IMR-90 (cell line): ENCODE measurements at regions not wholly inside any gene's neighbourhood (a gene's known extent, or its start where the extent isn't known, plus 50 kb on each side); places are given as distances from the start of the nearest gene placed in this dataset.
"Not testable (repeated sequence)": the region's sequence is repeated elsewhere in the genome, so short reads cannot be mapped to it uniquely, and the experiment has no call there.

Experiments used
- ATAC-seq: fragments of 200-7000 bp; cut with Tn5 transposase; 2 replicates; pipeline ENCODE4 v1.9.1; 2020; ENCODE audit warnings: low read depth, mild to moderate bottlenecking, moderate library complexity
- BruUV-seq: library from RNA; stranded (reverse); fragments of 400-500 nt; replicated peaks from 2 replicates; lab custom pipeline; 2021; lab: Mats Ljungman, UMichigan
- CTCF ChIA-PET: fragments of 300-600 bp; formaldehyde crosslinking; extraction: SDS; loops from one replicate; lab custom pipeline; 2021; ENCODE audit warnings: antibody characterized with exemption; lab: Yijun Ruan, JAX
- POLR2A ChIA-PET: fragments of 300-600 bp; sonication (Branson Sonifier 250); formaldehyde crosslinking; loops from one replicate; lab custom pipeline; 2022; ENCODE audit warnings: antibody characterized with exemption; ENCODE audit not compliant: unreplicated experiment; lab: Charles Lee
- DNase-seq: peaks from one replicate; pipeline ENCODE4 v3.0.0; 2013
- H2AFZ ChIP-seq: replicated peaks from 2 replicates; pipeline ENCODE3; 2013; ENCODE audit warnings: low read length, mild to moderate bottlenecking; ENCODE audit not compliant: poor library complexity
- H2AK5ac ChIP-seq: 2 replicates; pipeline ENCODE4 v1.6.1; 2013; ENCODE audit warnings: low read depth, low read length, inconsistent platforms
- H2AK9ac ChIP-seq: replicated peaks from 2 replicates; pipeline ENCODE3; 2013; ENCODE audit warnings: mild to moderate bottlenecking, low read depth, low read length, moderate library complexity; ENCODE audit not compliant: poor library complexity
- H2BK120ac ChIP-seq: 2 replicates; pipeline ENCODE4 v1.6.1; 2013; ENCODE audit warnings: low read depth, low read length, inconsistent platforms
- H2BK15ac ChIP-seq: 3 replicates; pipeline ENCODE4 v1.6.1; 2013; ENCODE audit warnings: low read depth, low read length, inconsistent platforms
- H2BK20ac ChIP-seq: 2 replicates; pipeline ENCODE4 v1.6.1; 2013; ENCODE audit warnings: low read depth, mild to moderate bottlenecking, inconsistent platforms, low read length, moderate library complexity
- H2BK5ac ChIP-seq: 2 replicates; pipeline ENCODE4 v1.6.1; 2013; ENCODE audit warnings: mild to moderate bottlenecking, low read depth, low read length, inconsistent platforms; ENCODE audit not compliant: poor library complexity, severe bottlenecking
- H3K14ac ChIP-seq: replicated peaks from 2 replicates; pipeline ENCODE4 v1.6.1; 2013; ENCODE audit warnings: low read depth, low read length, inconsistent platforms
- H3K18ac ChIP-seq: 2 replicates; pipeline ENCODE4 v1.6.1; 2013; ENCODE audit warnings: low read depth, low read length, control low read depth
- H3K23ac ChIP-seq: 2 replicates; pipeline ENCODE4 v1.6.1; 2013; ENCODE audit warnings: low read depth, low read length, inconsistent platforms
- H3K27ac ChIP-seq: 2 replicates; pipeline ENCODE4 v1.5.1; 2013; ENCODE audit warnings: mild to moderate bottlenecking, control low read depth, low read length; ENCODE audit not compliant: insufficient read depth
- H3K27me3 ChIP-seq: 2 replicates; pipeline ENCODE4 v1.6.1; 2013; ENCODE audit warnings: low read length; ENCODE audit not compliant: control insufficient read depth, insufficient read depth
- H3K36me3 ChIP-seq: 2 replicates; pipeline ENCODE4 v1.6.1; 2013; ENCODE audit warnings: low read length, mixed read lengths; ENCODE audit not compliant: control insufficient read depth, insufficient read depth
- H3K4ac ChIP-seq: 2 replicates; pipeline ENCODE4 v1.6.1; 2013; ENCODE audit warnings: low read depth, low read length, inconsistent platforms
- H3K4me1 ChIP-seq: 2 replicates; pipeline ENCODE4 v1.6.1; 2013; ENCODE audit warnings: low read length, mixed read lengths; ENCODE audit not compliant: control insufficient read depth, insufficient read depth
- H3K4me2 ChIP-seq: 2 replicates; pipeline ENCODE4 v1.6.1; 2013; ENCODE audit warnings: low read depth, mild to moderate bottlenecking, control low read depth, low read length, moderate library complexity
- H3K4me3 ChIP-seq: 2 replicates; pipeline ENCODE4 v1.5.1; 2013; ENCODE audit warnings: low read depth, mild to moderate bottlenecking, control low read depth, low read length, moderate library complexity; ENCODE audit not compliant: insufficient read depth
- H3K56ac ChIP-seq: 2 replicates; pipeline ENCODE4 v1.6.1; 2013; ENCODE audit warnings: low read length, inconsistent platforms; ENCODE audit not compliant: insufficient read depth; ENCODE audit errors: extremely low read depth
- H3K79me1 ChIP-seq, 2 experiments: 2 replicates each; pipeline ENCODE4 v1.6.1; 2013; ENCODE audit warnings: low read length in 2 of 2, inconsistent platforms in 1 of 2, low read depth in 1 of 2
- H3K9ac ChIP-seq: 2 replicates; pipeline ENCODE4 v1.6.1; 2013; ENCODE audit warnings: low read depth, low read length, control low read depth
- H3K9me1 ChIP-seq: 2 replicates; pipeline ENCODE4 v1.6.1; 2013; ENCODE audit warnings: low read length, inconsistent platforms; ENCODE audit not compliant: insufficient read depth
- H3K9me3 ChIP-seq: 2 replicates; pipeline ENCODE4 v1.6.1; 2013; ENCODE audit warnings: low read length; ENCODE audit not compliant: control insufficient read depth, insufficient read depth
- H4K20me1 ChIP-seq: 2 replicates; pipeline ENCODE4 v1.6.1; 2013; ENCODE audit warnings: low read length, inconsistent platforms; ENCODE audit not compliant: insufficient read depth
- H4K5ac ChIP-seq: 2 replicates; pipeline ENCODE4 v1.6.1; 2013; ENCODE audit warnings: mild to moderate bottlenecking, low read depth, low read length, control low read depth
- H4K8ac ChIP-seq, 2 experiments: 2 replicates each; pipeline ENCODE4 v1.6.1; 2013; ENCODE audit warnings: low read depth in 2 of 2, low read length in 2 of 2, control low read depth in 1 of 2, inconsistent platforms in 1 of 2
- H4K91ac ChIP-seq: 2 replicates; pipeline ENCODE4 v1.6.1; 2013; ENCODE audit warnings: low read depth, low read length, inconsistent platforms; ENCODE audit not compliant: insufficient read depth
- WGBS, 2 experiments: methylation state at CpG; one replicate each; pipeline versions ENCODE4 v1.1.5 to v1.1.7; 2013; ENCODE audit warnings: missing lambda C conversion rate in 2 of 2; ENCODE audit not compliant: insufficient read length in 1 of 2; ENCODE audit errors: extremely low coverage in 2 of 2; 5-methylcytosine and 5-hydroxymethylcytosine counted together
- dilution Hi-C: fragments of 300-500 bp; cut with HindIII; formaldehyde crosslinking; loops from one replicate; pipeline ENCODE4 v1.14.3; 2018; ENCODE audit warnings: low sequenced_read_pairs; ENCODE audit not compliant: unreplicated experiment
- in situ Hi-C: fragments of 300-500 bp; cut with MboI; formaldehyde crosslinking; loops from 3 replicates; pipeline ENCODE4 v1.14.3; 2019; ENCODE audit warnings: low sequenced_read_pairs, inconsistent platforms, mixed read lengths
- intact Hi-C: fragments of 100-400 bp; cut with micrococcal nuclease; formaldehyde crosslinking; loops from 2 replicates; pipeline ENCODE4 v1.10.0; 2022

- H3K79me1 ChIP-seq, H3K4me2 ChIP-seq, H3K18ac ChIP-seq, intact Hi-C loops, ATAC-seq, H2BK5ac ChIP-seq, H4K20me1 ChIP-seq, H3K14ac ChIP-seq, H3K9ac ChIP-seq, H2AK5ac ChIP-seq, H3K56ac ChIP-seq, H3K27me3 ChIP-seq, in situ Hi-C loops, H4K5ac ChIP-seq, BruUV-seq, H3K4me3 ChIP-seq, H2BK20ac ChIP-seq, H2BK15ac ChIP-seq, H2AFZ ChIP-seq, H4K91ac ChIP-seq, H3K36me3 ChIP-seq, H2BK120ac ChIP-seq, POLR2A ChIA-PET, H3K9me1 ChIP-seq, H3K23ac ChIP-seq, dilution Hi-C loops, CTCF ChIA-PET, H2AK9ac ChIP-seq, H3K27ac ChIP-seq, DNase-seq, H3K9me3 ChIP-seq, H3K4me1 ChIP-seq, H3K4ac ChIP-seq, H4K8ac ChIP-seq: not testable (repeated sequence)
- WGBS, 2 experiments: no CpG with 5 or more reads among the region's 4 CpGs
Measured at GRCh38 chr13:76268307-76268706, 617.9 kb downstream of the KCTD12 start.
